8988T (cell line): ENCODE measurements at regions not wholly inside any gene's neighbourhood (a gene's known extent, or its start where the extent isn't known, plus 50 kb on each side); places are given as distances from the start of the nearest gene placed in this dataset.
A peak's percentile ranks its signal among the peaks of the same experiment; 100 is the strongest.

Source experiments
- DNase-seq: peaks from one replicate; pipeline ENCODE4 v3.0.0; 2011

DNA sequence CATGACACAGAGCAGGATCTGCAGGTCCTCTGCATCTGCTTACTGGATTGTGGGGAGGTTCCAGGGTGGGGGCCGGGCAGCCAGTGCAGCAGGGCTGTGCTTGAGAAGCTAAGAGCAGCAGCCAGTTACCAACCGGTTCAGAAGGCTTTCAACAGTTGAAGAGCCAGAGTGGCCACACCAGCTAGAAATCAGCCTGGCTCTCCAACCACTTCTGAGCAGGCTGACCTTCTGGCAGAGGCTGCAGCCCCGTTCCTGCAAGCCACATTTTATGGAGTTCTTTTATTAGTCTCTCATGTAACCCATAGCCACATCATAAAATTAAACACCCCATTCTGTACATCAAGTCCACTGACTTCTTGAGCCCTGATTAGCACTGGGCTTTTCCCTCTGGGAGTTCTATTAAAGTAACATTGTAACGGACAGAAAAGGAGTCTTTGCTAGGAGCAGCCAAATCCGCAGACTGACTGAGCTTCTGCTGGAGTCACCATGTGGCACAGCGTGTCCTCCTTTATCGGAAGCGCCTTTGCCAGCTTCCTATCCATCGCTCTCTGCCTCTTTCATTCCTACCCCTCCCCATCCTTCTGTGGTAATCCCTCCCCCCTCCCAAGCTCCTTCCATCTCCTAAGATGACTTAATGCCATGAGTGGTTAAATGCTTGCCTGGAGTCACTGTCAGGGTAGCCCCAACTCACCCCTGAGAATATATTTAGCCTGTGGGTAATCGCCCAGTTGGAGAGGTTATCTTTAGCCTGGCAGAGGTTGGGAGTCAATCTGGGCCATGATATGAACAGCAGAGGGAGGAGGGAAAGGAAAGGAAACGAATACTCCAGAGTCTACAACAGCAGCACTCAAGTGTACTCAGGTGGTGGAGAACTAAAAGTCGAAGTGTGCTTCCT lies 138.5 kb upstream of the HES1 start:
- DNase-seq, result no peak

DNA sequence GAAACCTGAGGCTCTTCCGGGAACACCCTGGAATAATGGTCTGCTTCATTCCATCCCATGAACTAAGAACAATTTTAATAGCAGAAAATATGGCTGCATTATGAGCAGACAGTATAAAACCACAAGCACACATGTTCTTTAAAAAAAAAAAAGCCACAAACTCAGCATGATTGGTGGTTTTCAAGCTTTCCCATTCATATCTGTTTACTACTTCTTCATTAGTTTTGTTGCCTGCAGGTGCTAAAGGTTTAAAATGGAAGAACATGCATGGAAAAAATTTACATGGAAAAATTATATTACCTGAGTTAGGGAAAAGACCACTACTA lies 137.9 kb upstream of the HES1 start:
- no peak for DNase-seq

DNA sequence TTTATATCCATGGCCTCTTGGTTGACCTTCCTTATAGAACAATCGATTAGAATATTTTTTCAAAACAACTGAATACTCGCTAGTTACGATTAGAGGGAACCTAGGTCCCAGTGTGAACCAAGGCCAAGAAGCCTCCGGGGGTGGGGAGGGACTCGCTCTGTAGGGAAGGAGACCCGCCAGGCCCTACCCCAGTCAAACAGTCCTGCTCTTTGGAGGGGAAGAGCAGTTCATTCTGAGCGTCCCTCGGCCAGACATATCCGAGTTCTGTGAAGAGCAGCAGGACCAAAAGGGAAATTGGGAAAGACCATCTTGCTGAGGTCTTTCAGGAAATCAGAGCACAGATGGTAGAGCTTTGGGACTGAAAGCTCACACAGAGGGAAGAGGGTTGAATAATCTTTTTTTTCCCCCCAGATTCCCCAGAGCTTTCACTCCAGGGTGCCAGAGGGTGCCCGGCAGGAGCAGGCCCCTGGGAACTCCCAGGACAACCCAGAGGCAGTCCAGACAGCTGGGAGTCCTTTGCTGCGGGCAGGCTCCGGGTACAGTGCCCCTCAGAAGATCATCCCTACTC lies 137.2 kb upstream of the HES1 start:
- DNase-seq, result no peak

DNA sequence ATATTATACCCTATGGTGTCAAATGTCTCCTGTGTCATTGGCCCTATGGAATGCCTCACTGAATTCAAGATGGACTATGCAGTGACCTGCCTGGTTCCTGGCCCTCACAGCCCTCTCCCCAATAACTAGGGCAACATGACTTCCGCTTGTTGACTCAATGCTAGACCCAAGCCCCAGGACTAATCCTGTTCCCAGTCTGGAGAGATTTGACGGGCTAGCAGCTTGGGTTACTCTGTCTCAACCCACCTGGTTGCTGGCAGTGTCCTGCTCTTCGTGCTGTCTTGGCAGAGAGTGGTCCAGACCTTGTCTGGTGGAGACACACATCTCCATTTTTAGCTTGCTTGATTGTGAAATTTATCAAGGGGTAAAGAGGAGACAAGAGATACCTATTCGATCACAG lies 135.8 kb upstream of the HES1 start:
- DNase-seq, result no peak

DNA sequence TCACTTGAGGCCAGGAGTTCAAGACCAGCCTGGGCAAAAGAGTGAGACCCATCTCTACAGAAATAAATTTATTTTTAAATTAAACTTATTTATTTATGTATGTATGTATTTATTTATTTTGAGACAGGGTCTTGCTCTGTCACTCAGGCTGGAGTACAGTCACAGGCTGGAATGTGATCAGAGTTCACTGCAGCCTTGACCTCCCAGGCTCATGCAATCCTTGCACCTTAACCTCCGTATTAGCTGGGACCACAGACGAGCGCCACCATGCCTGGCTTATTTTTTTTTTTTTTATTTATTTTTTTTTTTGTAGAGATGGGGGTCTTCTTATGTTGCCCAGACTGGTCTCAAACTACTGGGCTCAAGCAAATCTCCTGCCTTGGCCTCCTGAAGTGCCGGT lies 135.2 kb upstream of the HES1 start:
- DNase-seq, result no peak

DNA sequence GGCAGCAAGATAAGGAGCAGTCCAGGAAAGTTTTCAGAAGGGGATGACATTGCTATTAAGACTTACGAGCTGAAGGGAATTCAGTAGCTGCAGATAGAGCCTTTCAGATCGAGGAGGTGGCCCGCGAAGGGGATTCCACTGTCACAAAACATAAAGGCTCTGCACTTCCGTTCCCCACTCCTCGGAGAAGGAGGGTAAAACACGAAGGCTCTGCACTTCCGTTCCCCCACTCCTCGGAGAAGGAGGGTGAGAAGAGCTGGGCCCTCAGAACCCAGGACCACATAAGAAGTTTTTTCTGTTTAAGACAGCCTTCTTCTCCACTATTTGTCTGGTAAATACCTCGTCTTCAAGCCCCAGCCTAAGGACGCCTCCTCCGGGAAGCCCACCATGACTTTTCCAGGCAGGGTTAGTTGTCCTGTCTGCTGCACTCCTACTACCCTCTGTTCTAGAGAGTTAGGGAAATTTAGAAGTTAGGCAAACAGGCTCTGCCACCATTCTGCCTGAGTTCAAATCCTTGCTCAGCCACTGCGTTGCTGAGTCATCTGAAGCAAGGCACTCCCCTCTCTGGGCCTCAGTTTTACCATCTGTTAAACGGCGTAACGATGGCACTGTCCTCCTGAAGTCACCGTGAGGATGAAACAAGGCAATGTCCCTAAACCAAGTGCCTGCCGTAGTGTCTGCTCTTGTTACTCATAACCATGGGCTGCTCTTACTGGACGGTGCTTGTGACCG lies 134.1 kb upstream of the HES1 start:
- no peak for DNase-seq

DNA sequence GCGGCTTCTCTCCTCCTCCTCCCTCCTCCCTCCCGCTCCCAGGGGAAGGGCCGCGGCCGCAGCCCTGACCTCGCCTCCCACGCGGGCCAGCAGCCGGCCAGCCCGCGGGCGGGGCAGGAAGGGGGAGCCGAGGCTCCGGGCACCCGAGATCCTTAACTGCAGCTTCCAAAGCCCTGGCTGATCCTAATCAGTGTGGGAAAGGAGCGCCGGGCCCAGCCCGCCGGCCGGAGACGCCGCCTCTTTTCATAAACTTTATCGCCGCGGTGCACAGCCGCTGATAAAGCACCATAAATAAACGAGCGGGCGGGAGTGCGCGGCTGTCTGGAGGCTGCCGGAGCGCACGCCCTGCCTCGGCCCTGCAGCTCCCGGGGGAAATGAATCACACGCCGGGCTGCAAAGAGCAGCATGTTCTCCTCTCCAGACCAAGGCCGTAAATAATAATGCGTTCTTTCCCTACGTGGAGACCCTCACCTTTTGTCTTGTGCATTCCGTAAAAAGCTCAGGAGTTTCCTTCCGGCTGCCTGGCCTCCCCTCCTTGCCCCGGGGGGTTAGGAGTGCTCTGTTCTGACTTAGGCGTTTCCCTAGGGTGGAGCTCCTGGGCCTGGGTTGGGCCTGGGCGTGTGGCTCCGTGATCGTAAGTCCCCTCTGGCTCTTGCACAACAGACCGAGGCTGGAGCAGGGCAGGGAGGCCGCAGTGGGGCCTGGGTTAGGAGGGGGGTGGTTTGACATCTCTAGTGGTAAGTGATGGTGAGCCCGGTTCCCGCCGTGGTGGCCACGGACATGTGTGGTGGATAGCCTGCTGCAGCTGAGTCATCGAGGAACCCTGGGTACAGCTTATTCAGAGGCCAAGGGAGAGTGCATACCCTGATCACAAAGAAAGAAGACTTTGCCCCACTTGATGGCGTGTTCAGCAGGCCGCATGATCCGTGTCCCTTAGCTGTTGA lies 132.6 kb upstream of the HES1 start:
- peak; percentile 78 for DNase-seq

DNA sequence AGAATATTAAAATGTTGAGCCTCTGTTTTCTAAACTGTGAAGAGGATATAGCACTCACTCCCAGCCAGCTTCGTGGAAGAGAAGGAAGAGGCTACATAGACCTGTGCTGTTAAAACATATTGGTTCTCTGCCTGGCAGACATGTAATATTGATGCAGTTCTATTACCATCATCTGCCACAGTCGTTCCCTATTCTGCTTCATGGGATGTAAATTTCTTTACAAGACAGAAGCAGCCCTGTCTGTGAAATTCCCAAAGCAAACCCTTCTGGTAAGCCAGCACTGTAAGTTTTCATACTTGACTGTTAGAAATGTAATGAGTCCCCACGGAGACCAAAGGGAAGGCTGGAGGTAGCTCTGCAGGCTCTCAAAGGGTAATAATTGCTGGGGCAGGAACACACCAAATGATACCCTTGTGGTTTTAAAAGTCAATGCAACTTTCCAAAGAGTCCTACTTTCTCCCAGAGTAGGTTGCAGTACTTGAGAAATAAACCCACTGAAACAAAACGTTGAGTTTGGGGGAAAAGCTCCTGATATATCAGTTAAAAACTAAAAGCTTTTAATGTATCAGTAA lies 129.9 kb upstream of the HES1 start:
- DNase-seq, result no peak

DNA sequence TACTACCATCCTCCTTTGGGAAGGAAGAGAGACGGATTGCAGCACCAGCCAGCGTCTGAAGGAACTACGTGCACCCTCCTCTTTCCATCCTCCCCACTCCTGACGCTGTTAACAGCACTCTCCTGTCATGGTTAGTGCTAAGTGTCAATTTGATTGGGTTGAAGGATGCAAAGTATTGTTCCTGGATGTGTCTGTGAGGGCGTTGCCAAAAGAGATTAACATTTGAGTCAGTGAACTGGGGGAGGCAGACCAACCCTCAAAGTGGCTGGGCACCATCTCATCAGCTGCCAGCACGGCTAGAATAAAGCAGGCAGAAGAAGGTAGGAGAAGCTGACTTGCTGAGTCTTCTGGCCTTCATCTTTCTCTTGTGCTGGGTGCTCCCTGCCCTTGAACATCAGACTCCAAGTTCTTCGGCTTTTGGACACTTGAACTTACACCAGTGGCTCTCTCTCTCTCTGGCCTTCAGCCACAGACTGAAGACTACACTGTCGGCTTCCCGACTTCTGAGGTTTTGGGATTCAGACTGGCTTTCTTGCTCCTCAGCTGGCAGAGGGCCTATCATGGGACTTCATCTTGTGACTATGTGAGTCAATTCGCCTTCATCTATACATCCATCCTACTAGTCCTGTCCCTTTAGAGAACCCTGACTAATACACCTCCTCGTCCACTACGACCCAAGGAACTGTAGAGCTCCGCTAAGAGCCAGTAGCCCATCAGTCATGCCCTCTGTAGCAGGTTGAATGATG lies 128.2 kb upstream of the HES1 start:
- DNase-seq, result no peak

DNA sequence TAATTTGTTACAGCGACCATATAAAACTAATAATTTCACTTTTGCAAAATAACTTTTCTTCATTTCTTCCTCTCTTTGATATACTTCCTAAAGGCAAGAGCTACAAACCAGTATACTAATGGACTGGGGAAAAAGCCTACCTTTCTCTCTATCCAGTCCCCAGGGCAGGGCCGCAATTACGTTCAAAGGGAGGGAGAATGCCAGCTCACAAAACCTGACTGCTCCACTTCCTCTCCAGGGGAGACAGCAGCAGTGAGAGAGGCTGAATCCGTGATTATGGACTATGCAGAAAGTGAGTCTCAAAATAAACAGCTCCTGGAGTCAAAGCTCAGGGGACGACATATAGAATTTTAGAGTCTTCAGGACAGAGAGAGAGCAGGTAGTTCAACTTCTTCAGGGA lies 126.9 kb upstream of the HES1 start:
- DNase-seq, result no peak

DNA sequence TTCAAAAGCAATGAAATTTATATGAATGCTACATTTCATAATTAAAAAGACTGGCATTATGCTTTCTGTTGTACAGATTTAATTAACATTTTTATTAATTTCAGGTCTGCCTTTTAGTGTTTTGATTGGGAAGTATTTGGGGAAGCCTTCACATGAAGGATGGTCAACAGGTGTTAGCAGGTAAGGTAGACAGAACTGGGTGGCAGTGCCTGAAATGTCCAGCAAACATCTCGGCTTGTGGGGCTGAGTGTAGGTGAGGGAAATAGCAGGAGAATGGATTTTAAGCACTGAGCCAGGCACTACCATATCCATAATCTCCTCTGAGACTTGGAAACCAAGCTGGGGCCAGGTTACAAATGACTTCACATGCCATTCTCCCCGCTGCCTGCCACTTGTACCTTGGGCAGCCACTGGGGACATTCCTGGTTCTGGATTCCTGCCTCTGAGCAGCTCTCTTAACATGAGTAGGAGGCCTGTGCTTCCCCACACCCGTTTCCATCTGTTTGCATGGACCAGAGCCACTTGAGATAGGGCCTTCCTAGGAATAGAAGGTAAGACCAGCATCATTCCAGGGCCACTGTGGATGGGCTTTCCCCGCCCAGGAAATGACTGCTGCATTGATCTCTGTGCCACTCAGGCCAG lies 125.9 kb upstream of the HES1 start:
- no peak for DNase-seq

DNA sequence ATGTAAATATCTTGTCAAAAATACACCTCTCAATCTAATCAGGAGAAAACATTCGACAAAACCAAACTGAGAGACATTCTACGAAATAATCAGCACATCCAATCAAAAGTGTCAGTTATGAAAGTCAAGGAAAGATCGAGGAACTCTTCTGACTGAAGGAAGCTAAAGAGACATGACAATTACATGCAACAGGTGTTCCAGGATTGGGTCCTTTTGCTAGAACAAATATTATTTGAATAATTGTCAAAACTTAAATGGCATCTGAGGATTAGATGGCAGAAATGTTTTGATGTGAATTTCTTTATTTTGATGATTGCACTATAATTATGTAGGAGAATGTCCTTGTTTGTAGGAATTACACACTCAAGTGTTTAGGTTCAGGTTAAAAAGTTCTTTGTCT lies 124.1 kb upstream of the HES1 start:
- no peak for DNase-seq

DNA sequence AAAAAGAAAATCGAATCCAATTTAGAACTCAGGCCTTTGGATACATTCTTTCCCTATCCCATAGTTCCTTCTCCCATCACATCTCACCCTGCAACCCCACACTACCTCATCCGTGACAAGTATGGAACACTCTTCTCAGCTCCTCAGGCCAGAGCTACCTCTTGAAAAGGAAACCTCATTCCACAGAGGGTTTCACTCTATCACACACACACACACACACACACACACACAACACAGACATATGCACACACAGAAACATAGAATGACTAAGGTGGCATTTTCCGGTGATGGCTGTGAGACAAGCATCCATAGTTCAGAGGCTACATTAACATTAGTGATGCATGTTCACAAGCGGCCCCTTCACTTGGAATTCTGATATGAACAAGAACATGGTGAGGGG lies 122.0 kb upstream of the HES1 start:
- DNase-seq, result no peak

DNA sequence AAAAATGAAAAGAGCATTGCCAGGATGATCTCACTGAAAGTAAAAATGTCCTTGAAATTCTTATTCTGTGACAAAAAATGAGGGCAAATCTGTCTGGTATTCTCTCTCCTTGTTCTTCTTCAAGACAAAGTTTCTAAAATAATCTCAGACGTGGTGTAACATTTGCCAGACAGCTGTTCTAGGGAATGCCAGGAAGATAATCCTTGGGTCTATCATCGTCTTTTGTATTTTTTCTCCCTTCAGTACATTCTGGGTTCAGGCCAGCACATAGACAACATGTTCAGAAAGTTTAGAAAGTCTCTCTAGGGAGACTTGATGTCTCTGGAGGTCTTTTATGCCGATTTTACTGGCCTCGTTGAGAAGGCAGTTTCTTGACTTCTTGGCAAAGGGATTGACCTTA lies 121.2 kb upstream of the HES1 start:
- no peak for DNase-seq

DNA sequence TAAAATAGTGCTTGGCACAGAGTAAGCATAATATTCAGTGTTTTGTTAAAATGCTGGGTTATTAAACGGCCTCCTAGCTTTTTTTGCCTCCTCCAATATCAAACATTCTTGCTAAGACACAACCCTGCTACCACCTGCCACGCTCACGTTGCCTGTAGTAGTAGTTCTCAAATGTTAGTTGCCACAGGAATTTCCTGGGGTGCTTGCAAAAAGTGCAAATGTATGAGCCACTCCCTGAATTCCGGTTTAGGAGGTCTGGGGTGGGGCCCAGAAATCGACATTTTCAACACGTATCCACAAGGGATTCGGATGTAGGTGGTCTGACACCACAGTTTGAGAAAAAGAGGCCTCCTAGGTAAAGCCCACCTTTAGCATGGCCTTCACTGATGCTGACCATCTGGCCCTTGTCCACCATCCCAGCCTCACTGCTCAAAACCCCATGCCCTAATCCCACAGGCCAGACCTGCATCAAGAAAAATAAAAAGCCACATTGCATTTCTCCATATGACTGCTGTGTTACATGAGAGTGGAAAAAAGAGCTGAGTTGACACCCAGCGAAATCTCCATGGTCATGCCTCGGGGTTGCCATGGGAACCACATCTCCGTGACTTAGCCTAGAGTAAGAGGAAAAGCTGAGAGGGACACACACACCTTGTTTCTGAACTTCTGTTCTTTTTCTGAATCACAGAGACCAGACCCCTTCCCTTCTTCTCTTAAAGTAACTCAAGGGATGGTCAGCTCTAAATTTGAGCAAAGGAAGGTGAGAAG lies 116.4 kb upstream of the HES1 start:
- DNase-seq, result no peak

DNA sequence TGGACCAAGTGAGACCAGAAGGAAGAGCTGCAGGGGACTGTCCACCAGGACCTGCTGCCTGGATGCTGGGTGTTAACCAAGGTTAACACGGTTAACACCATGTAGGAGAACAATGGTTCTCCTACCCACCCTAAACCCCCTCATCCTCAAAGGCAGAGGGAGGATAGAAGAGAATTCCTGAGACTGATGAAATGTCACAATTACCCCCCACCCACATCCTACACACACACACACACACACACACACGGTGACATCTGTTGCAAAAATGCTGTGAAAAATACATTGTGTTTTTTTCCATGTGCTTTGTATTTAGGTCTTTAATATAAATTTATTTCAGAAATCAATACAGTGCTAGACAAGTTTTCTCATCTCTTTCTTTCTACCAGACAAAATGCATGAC lies 113.9 kb upstream of the HES1 start:
- DNase-seq, result no peak

DNA sequence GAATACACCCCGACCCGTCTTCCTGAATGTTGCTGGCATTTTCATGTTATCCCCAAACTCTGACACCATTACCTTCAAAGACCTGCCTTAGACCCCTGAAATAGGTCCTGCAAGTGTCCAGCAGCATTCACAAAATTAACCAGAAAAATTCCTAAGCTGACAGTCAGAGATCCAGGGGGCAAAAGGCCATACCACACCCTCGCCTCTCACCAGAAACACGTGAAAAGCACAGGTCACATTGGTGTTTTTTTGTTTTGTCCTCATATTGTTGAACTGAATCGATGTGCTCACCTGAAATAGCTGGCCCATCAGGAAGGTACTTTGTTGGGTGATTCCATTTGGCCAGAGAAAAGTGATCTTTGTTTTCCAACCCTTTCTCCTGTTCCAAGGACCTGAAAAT lies 113.1 kb upstream of the HES1 start:
- DNase-seq, result no peak

DNA sequence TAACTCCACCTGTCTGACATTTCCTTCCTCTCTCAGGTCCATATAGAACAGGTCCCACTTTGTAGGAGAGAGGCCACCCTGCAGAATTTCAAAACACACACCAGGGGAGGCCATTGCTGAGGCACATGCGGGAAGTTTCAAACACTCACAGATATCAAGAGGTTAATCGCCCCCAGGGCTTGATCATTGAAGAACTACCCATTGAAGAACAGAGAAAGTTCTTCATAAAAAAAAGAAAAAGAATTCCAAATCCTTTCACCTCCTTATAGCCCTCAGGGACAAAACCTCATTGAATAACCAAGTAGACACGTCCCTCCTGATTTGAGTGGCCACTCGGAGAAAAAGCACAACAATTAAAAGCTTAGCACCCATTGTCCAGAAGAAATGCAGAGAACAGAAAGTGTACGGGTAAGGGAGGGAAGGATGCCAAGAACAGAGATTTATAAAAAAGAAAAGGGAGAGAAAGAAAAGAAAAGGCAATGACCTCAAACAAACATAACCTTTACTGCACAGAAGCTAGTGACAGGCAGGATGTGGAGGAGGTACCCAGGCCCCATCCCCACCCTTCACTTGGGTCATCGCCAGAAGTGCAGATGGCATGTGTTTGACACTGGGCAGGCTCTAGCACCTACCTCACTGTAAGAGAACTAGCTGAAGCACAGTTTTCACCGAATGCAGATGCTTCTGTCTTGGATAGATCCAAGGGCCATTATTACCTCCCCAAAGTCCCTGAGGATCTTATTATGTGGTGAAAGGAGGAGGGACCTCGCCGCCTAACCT lies 112.3 kb upstream of the HES1 start:
- DNase-seq, result no peak

DNA sequence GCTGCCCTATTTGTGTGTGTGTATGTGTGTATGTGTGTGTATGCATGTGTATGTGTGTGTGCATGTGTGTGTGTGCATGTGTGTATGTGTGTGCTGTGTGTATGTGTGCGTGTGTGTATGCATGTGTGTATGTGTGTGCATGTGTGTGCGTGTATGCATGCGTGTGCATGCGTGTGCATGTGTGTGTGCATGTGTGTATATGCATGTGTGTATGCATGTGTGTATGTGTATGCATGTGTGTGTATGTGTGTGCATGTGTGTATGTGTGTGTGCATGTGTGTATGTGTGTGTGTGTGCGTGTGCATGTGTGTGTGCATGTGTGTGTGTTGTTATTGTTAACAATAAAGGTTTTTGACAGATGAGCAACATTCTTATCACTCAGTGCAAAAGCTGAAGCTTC lies 110.8 kb upstream of the HES1 start:
- no peak for DNase-seq

DNA sequence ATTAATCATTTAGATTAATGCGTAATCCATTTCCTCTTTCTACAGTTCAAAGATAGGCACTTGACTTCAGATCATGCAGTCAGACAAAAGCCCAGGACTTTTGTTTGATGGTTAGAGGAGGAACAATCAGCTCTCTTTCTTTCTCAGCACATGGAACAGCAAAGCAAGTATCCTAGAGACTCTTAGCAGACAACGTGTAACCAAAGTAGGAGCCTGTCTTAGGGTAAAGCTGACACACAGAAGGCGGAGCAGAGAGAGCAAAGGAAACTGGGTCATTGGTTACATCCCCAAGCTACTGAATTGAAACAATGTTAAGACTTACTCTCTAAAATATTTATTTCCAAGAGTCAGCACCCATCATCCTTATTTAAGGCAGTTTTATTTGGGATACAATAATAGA lies 110.0 kb upstream of the HES1 start:
- no peak for DNase-seq
